WTC11 (cell line): ENCODE measurements at regions not wholly inside any gene's neighbourhood (a gene's known extent, or its start where the extent isn't known, plus 50 kb on each side); places are given as distances from the start of the nearest gene placed in this dataset.

Source experiments
- ATAC-seq: fragments of 200-7000 bp; cut with Tn5 transposase; 2 replicates; pipeline ENCODE4 v1.10.0; 2021; ENCODE audit warnings: mild to moderate bottlenecking, moderate library complexity
- CTCF ChIA-PET: fragments of 300-600 bp; sonication (Branson Sonifier 250); formaldehyde crosslinking; loops from one replicate; lab custom pipeline; 2021; ENCODE audit warnings: antibody characterized with exemption; lab: Charles Lee
- POLR2A ChIA-PET: fragments of 350-600 bp; sonication (Branson Sonifier 250); formaldehyde crosslinking; loops from one replicate; lab custom pipeline; 2021; ENCODE audit warnings: antibody characterized with exemption; lab: Charles Lee
- DNase-seq: peaks from one replicate; pipeline ENCODE4 v3.0.0; 2021; ENCODE audit warnings: low spot score
- H3K27ac Mint-ChIP-seq: 2 replicates; pipeline ENCODE4 v1.8.0; 2021; ENCODE audit warnings: mixed read lengths
- H3K27me3 Mint-ChIP-seq: 2 replicates; pipeline ENCODE4 v1.8.0; 2021; ENCODE audit warnings: low read depth, mild to moderate bottlenecking, moderate library complexity, mixed read lengths
- H3K36me3 Mint-ChIP-seq: 2 replicates; pipeline ENCODE4 v1.8.0; 2021; ENCODE audit warnings: mixed read lengths
- H3K4me1 Mint-ChIP-seq: 2 replicates; pipeline ENCODE4 v1.8.0; 2022; ENCODE audit warnings: mixed read lengths
- H3K4me3 Mint-ChIP-seq: 2 replicates; pipeline ENCODE4 v1.8.0; 2021; ENCODE audit warnings: mild to moderate bottlenecking, moderate library complexity, mixed read lengths
- H3K9me3 Mint-ChIP-seq: 2 replicates; pipeline ENCODE4 v1.8.0; 2021; ENCODE audit warnings: mixed read lengths
- AFF4 ChIP-seq: sonication (generic); formaldehyde crosslinking; IDR thresholded peaks from 2 replicates; pipeline ENCODE4 v1.8.1; 2023; ENCODE audit warnings: mild to moderate bottlenecking, missing genetic modification reagents, borderline replicate concordance
- ATF2 ChIP-seq: sonication (generic); formaldehyde crosslinking; IDR thresholded peaks from 2 replicates; pipeline ENCODE4 v1.8.1; 2022; ENCODE audit warnings: low read depth, missing genetic modification reagents, borderline replicate concordance
- CDX4 ChIP-seq: fragments of 250-450 bp; sonication (Bioruptor Pico); IDR thresholded peaks from 2 replicates; pipeline ENCODE4 v1.9.0; 2021; ENCODE audit warnings: moderate library complexity, mild to moderate bottlenecking, inconsistent platforms, borderline replicate concordance
- FOXP4 ChIP-seq: sonication (generic); formaldehyde crosslinking; IDR thresholded peaks from 2 replicates; pipeline ENCODE4 v1.8.0; 2022; ENCODE audit warnings: mild to moderate bottlenecking, missing genetic modification reagents
- GRHL2 ChIP-seq: fragments of 250-450 bp; sonication (Bioruptor Pico); IDR thresholded peaks from 2 replicates; pipeline ENCODE4 v1.8.0; 2022; ENCODE audit warnings: mild to moderate bottlenecking, moderate library complexity; ENCODE audit not compliant: insufficient replicate concordance, severe bottlenecking
- IRF1 ChIP-seq: sonication (generic); formaldehyde crosslinking; IDR thresholded peaks from 2 replicates; pipeline ENCODE4 v1.8.0; 2023; ENCODE audit warnings: missing genetic modification reagents
- JUN ChIP-seq: sonication (generic); formaldehyde crosslinking; IDR thresholded peaks from 2 replicates; pipeline ENCODE4 v1.8.0; 2023; ENCODE audit warnings: mild to moderate bottlenecking, missing genetic modification reagents
- KAT7 ChIP-seq: sonication (generic); formaldehyde crosslinking; IDR thresholded peaks from 2 replicates; pipeline ENCODE4 v1.8.1; 2023; ENCODE audit warnings: missing genetic modification reagents, mild to moderate bottlenecking, borderline replicate concordance
- MXD4 ChIP-seq: fragments of 250-450 bp; sonication (Bioruptor Pico); IDR thresholded peaks from 2 replicates; pipeline ENCODE4 v1.8.0; 2021; ENCODE audit warnings: mild to moderate bottlenecking, moderate library complexity, borderline replicate concordance
- NR2C2 ChIP-seq: sonication (generic); formaldehyde crosslinking; IDR thresholded peaks from 2 replicates; pipeline ENCODE4 v1.8.0; 2022; ENCODE audit warnings: mild to moderate bottlenecking, missing genetic modification reagents
- TEAD1 ChIP-seq: sonication (generic); formaldehyde crosslinking; IDR thresholded peaks from 2 replicates; pipeline ENCODE4 v1.8.0; 2022; ENCODE audit warnings: mild to moderate bottlenecking, missing genetic modification reagents
- ZBTB43 ChIP-seq: sonication (generic); formaldehyde crosslinking; IDR thresholded peaks from 2 replicates; pipeline ENCODE4 v1.8.1; 2023; ENCODE audit warnings: mild to moderate bottlenecking, missing genetic modification reagents
- ZNF138 ChIP-seq: sonication (generic); formaldehyde crosslinking; conservative IDR thresholded peaks from 2 replicates; pipeline ENCODE4 v1.8.1; 2022; ENCODE audit warnings: mild to moderate bottlenecking, moderate library complexity, missing genetic modification reagents
- ZNF423 ChIP-seq: fragments of 250-450 bp; sonication (Bioruptor Pico); IDR thresholded peaks from 2 replicates; pipeline ENCODE4 v2.1.2; 2022; ENCODE audit warnings: mild to moderate bottlenecking, moderate library complexity
- ZNF512 ChIP-seq: sonication (generic); formaldehyde crosslinking; IDR thresholded peaks from 2 replicates; pipeline ENCODE4 v1.8.1; 2022; ENCODE audit warnings: missing genetic modification reagents, borderline replicate concordance

GRCh38 chr2:145494441-145494840 lies 974.5 kb upstream of the ZEB2 start:
- POLR2A ChIA-PET = no interaction called here
- H3K36me3 Mint-ChIP-seq = no peaks in the 10 kb centered on the region
- H3K27ac Mint-ChIP-seq = no peak overlapping the region
- no peak for ATAC-seq
- H3K4me3 Mint-ChIP-seq = no peak overlapping the region
- H3K9me3 Mint-ChIP-seq = peaks cover 12% of the 10 kb centered on the region; the same call in 1 of the 2 replicates
- DNase-seq = no peak
- H3K27me3 Mint-ChIP-seq = no peaks in the 10 kb centered on the region
- CTCF ChIA-PET = no interaction called here
- TF ChIP-seq GRHL2 (CRISPR knock-in tag) = no peak
- no peak for TF ChIP-seq CDX4 (CRISPR knock-in tag)
- TF ChIP-seq ZNF423 (CRISPR knock-in tag) = no peak
- TF ChIP-seq JUN (CRISPR knock-in tag) = no peak
- TF ChIP-seq KAT7 = no peak
- TF ChIP-seq AFF4 (CRISPR knock-in tag) = no peak
- TF ChIP-seq FOXP4 (CRISPR knock-in tag) = no peak
- no peak for TF ChIP-seq MXD4 (CRISPR knock-in tag)
- TF ChIP-seq ZNF512 (CRISPR knock-in tag) = no peak
- no peak for TF ChIP-seq NR2C2 (CRISPR knock-in tag)
- TF ChIP-seq ATF2 (CRISPR knock-in tag) = no peak
- no peak for TF ChIP-seq IRF1 (CRISPR knock-in tag)
- no peak for TF ChIP-seq TEAD1 (CRISPR knock-in tag)
- no peak for TF ChIP-seq ZBTB43 (CRISPR knock-in tag)
- no peak for TF ChIP-seq ZNF138 (CRISPR knock-in tag)
- peaks cover 4% of the 10 kb centered on the region; the same call in 1 of the 2 replicates for H3K4me1 Mint-ChIP-seq
